ENCODE measurements at regions not wholly inside any gene's neighbourhood (a gene's known extent, or its start where the extent isn't known, plus 50 kb on each side); places are given as distances from the start of the nearest gene placed in this dataset.

GRCh38 chr6:2492686-2493523 is 247.5 kb upstream of the GMDS start:
- ATAC-seq: peak in 2 of 4 donors; percentile 48 to 67
- no peak for TF ChIP-seq CTCF (IDR thresholded peaks at IDR 0.05)
- no peak for TF ChIP-seq POLR2A (IDR thresholded peaks at IDR 0.05)
- Histone ChIP-seq H3K4me1 (no peaks in the 10 kb centered on the region), H3K27ac (no peak overlapping the region), H3K36me3 (no peaks in the 10 kb centered on the region), H3K4me3 (no peak overlapping the region), H3K9me3 (no peaks in the 10 kb centered on the region), H3K27me3 (no peaks in the 10 kb centered on the region)
- intact Hi-C loops (cut with DNase I): no loop called here
- WGBS, 4 donors: 68 to 78% (median 74%) methylated on average over 11 to 12 of the region's 12 CpGs
- DNase-seq: no peak

GRCh38 chr6:2491137-2491536 is 245.7 kb upstream of the GMDS start:
- DNase-seq: no peak
- WGBS, 4 donors: 90 to 98% (median 96%) methylated on average over 14 of the region's 14 CpGs
- no peak for TF ChIP-seq POLR2A (IDR thresholded peaks at IDR 0.05)
- TF ChIP-seq CTCF (IDR thresholded peaks at IDR 0.05): no peak

GRCh38 chr6:2488578-2488977 is 243.2 kb upstream of the GMDS start:
- H3K27me3 ChIP-seq: no peaks in the 10 kb centered on the region
- WGBS, 4 donors: 88 to 92% (median 89%) methylated on average over 6 of the region's 6 CpGs
- no peak overlapping the region for H3K27ac ChIP-seq
- ATAC-seq (no peak), DNase-seq (no peak)
- peaks cover 0 to 6% (median 0%) of the 10 kb centered on the region in 12 donors for H3K9me3 ChIP-seq
- TF ChIP-seq POLR2A (IDR thresholded peaks at IDR 0.05): no peak
- no peak for TF ChIP-seq CTCF (IDR thresholded peaks at IDR 0.05)
- H3K4me3 ChIP-seq: no peak overlapping the region
- H3K4me1 ChIP-seq: no peaks in the 10 kb centered on the region
- intact Hi-C loops (cut with DNase I): no loop called here
- H3K36me3 ChIP-seq: no peaks in the 10 kb centered on the region

More at GRCh38 chr6:2491137-2491536, 245.7 kb upstream of the GMDS start:
- Histone ChIP-seq H3K4me3 (no peak overlapping the region), H3K27me3 (no peaks in the 10 kb centered on the region), H3K4me1 (no peaks in the 10 kb centered on the region), H3K9me3 (no peaks in the 10 kb centered on the region), H3K36me3 (no peaks in the 10 kb centered on the region), H3K27ac (no peak overlapping the region)
- intact Hi-C loops (cut with DNase I): no loop called here
- ATAC-seq: no peak

- Histone ChIP-seq H3K27ac (no peak overlapping the region), H3K36me3 (no peaks in the 10 kb centered on the region), H3K9me3 (peaks cover 0 to 18% (median 2%) of the 10 kb centered on the region in 12 donors), H3K4me3 (no peak overlapping the region), H3K27me3 (no peaks in the 10 kb centered on the region), H3K4me1 (peaks cover 0 to 11% (median 4%) of the 10 kb centered on the region in 12 donors)
- DNase-seq (no peak), ATAC-seq (no peak)
- TF ChIP-seq POLR2A (IDR thresholded peaks at IDR 0.05) (no peak), CTCF (IDR thresholded peaks at IDR 0.05) (no peak)
- 50 to 62% (median 56%) methylated on average over 7 of the region's 7 CpGs for WGBS, 4 donors
- intact Hi-C loops (cut with DNase I): no loop called here
These were observed 239.7 kb upstream of the GMDS start for GRCh38 chr6:2485116-2485515.
